Activated naive CD4-positive, alpha-beta T cell treated with Interleukin-2 at 50 U/mL for 16 hours (primary cell): ENCODE measurements at regions not wholly inside any gene's neighbourhood (a gene's known extent, or its start where the extent isn't known, plus 50 kb on each side); places are given as distances from the start of the nearest gene placed in this dataset.
"Not testable (repeated sequence)": the region's sequence is repeated elsewhere in the genome, so short reads cannot be mapped to it uniquely, and the experiment has no call there.

ENCODE experiments used
- DNase-seq: peaks from one replicate; pipeline ENCODE4 v3.0.0-alpha.2; 2020

GRCh38 chr1:227411066-227411465 lies 92.8 kb upstream of the CDC42BPA start:
- DNase-seq: no peak

GRCh38 chr1:227406332-227406731 lies 88.0 kb upstream of the CDC42BPA start:
- DNase-seq: not testable (repeated sequence)

- DNase-seq: no peak
These were observed 85.2 kb upstream of the CDC42BPA start for GRCh38 chr1:227403535-227403934.

GRCh38 chr1:227401562-227402342 lies 83.5 kb upstream of the CDC42BPA start:
- no peak for DNase-seq

DNA sequence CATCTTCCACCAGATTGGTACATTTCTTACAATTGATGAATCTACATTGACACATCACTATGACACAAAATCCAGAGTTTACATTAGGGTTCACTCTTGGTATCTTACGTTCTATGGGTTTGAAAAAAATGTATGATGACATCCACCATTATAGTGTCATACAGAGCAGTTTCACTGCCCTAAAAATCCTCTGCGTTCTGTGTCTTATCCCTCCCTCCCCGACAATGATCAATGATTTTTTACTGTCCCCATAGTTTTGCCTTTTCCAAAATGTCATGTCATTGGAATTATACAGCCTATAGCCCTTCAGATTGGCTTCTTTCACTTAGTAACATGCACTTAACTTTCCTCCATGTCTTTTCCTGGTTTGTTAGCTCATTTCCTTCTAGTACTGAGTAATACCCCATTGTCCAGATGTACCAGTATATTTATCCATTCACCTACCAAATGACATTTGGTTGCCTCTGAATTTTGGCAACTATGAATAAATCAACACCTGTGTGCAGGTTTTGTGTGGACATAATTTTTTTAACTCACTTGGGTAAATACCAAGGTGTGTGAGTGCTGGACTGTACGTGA lies 80.9 kb upstream of the CDC42BPA start:
- DNase-seq: no peak

DNA sequence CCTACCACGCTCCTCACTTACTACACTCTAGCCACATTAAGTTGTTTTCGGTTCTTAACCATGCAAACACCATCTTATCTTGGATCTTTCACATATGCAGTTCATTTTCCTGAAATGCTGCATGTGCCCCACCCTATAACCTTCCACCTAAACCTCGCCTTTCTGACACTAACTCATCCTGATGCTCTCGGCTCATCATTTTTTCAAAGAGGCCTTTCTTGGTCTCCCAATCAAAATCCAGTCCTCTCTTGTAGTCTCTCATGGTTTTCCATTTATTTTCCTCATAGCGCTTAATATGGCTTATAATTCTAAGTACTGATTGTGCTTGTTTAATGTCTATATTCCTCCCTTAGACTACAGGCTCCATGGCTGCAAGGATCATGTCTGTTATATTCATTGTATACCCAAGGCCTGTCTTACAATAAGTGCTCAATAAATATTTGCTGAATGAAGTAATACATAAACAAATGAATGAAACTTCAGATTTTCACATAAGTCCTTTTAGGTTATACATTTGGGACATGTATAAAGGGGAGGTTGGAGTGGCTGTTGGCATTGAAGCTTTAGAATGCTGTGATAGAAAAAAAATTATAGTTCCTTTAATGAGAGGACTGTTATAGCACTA lies 79.2 kb upstream of the CDC42BPA start:
- DNase-seq: no peak

DNA sequence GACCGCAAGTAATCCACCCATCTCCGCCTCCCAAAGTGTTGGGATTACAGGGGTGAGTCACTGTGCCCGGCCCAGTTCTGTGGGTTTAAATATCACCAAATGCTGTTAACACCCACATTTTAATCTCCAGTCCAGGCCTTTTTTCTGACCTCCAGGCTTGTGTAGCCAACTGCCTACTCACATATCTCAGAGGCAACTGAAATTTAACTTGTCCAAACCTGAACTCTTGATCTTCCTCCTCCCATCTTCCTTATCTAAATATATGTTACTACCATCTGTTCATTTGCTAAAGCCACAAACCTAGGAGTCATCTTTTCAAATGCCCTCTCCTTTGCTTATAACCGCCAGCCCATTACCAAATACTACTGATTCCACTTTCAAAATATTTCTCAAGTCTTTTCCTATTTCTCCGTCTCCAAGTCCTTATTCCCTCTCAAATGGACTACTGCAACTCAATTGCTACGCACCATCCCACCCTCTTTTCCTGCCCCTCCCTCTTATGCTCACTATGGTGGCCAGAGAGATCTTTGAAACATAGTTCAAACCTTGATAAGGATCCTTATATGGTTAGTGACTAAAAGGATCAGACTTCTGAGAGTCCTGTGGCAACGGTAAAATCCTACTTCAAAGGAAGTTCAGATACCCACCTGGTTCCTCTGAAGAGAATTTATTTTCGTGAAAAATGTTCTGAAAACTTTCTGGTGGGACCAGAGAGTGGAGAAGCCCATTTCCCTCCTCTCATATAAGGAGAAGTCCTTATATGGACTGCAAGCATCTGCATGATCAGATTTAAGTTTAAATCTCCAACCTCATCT lies 78.5 kb upstream of the CDC42BPA start:
- DNase-seq: no peak

DNA sequence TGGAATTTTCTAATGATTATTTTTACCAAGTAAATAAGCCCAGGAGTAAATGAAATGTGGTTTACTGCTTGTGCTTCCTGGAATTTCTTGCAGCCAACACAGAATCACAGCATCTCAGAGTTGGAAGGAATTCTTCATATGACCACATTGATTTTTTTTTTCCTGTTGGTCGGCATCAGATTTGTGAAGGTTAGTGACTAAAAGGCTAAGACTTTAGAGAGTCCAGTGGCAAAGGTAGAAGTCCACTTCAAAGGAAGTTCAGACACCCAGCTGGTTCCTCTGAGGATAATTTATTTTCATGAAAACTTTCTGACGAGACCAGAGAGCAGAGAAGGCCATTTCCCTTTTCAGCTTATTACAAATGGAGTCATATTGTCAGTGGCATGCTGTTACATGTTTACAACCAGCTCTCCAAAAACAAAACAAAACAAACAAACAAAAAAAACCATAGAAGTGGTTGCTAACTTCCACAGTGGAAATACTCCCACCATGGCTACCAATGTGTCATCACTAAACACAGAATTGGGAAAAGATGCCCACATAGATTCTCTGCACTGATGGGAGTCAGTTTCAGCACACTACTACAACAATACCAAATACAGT lies 77.2 kb upstream of the CDC42BPA start:
- no peak for DNase-seq

DNA sequence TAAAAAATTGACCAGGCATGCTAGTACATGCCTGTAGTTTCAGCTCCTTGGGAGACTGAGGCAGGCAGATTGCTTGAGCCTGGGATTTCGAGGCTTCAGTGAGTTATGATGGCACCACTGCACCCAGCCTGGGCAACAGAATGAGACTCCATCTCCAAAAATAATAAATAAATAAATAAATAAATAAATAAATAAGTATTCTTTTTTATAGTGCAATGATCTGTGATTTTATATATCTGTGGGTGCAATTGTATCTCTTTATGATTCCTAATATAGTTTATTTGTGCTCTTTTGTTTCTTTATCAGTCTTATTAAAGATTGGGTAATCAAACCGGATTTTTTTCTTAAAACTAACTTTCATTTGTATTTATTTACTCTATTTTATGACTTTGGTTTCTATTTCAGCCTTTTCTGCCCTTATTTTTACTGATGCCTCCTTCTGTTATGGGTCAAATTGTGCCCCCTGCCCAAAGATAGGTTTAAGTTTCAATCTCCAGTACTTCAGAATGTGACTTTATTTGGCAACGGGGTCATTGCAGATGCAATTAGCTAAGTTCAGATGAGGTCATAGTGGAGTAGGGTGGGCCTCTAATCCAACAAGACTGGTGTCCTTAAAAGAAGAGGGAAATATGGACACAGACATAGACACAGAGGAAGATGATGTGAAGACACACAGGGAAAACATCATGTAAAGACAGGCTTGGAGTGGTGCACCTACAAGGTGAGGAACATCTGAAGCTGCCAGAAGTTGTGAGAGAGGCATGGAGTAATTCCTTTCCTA lies 74.9 kb upstream of the CDC42BPA start:
- no peak for DNase-seq

DNA sequence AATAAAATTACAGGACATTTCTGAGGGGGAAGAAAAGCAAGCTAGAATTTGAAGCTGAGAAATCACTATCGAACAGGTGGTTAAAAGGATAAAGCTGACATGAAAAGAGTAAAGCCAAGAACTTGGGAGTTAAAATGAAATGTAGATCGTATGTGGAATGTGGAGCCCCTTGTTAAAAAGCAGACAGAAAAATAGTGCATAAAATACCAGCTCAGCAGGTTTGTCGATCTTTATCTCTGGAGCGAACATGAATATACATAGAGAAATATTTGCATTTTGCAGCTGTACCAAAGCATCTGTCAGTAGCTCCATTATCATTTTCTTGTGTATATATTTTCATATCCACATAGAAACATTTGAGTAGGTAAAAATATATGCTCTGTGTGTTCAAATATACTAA lies 73.6 kb upstream of the CDC42BPA start:
- DNase-seq: no peak

GRCh38 chr1:227391211-227391610 lies 72.9 kb upstream of the CDC42BPA start:
- no peak for DNase-seq

DNA sequence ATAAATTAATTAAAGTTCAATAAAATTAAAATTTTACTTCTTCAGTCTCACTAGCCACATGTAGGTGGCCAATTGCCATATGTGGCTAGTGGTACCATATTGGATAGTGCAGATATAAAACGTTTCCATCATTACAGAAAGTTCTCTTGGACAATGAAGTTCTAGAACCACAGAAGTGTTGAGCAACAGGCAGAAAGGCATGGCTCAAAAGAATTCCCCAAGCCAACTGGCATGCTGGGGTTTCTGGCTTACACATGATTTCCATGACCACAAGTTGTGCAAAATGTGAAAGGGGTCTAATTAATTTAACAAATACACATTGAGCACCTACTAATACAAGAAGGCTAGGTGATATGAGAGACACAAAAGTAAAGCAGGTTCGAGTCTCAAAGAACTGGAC lies 72.2 kb upstream of the CDC42BPA start:
- no peak for DNase-seq

- no peak for DNase-seq
These were observed 70.2 kb upstream of the CDC42BPA start for GRCh38 chr1:227388214-227389168.

- DNase-seq: no peak
These were observed 61.2 kb upstream of the CDC42BPA start for GRCh38 chr1:227379555-227379892.

GRCh38 chr1:227378871-227379554 lies 60.7 kb upstream of the CDC42BPA start:
- DNase-seq: no peak

GRCh38 chr1:227378181-227378580 lies 59.9 kb upstream of the CDC42BPA start:
- no peak for DNase-seq

- DNase-seq: no peak
These were observed 56.6 kb upstream of the CDC42BPA start for GRCh38 chr1:227374846-227375245.

GRCh38 chr1:227372726-227373130 lies 54.4 kb upstream of the CDC42BPA start:
- DNase-seq: no peak

DNA sequence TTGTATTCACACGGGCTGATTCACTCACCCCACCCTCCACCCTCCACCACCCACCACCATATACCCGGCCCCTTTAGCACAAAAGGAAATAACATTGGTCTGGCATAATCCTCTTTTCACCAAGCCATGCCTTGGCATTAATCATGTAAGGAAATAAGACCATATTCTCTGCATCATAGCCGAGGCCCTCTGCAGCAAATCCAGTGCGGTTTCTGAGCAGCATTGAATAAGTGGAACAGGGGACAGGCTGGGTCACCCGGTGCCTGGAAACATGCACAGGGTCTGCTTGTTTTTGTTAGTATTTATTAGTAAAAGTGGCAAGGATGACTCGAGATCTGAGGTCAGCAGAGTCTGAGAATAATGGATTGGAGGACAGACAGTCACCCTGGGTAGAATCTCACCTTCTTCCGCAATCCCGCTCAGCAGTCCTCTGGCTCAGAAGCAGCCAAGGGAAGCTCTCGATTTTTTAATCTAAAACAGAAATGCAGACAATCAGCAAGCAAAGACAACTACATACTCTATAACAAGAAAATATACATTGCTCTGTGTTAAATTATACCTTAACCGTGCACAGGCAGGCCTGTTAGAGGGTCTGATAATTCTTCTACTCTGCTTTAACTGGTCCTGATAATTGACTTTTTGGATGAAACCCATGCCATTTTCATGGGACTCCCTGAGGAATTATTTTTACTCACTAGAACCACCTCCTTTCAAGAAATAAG lies 52.4 kb upstream of the CDC42BPA start:
- DNase-seq: no peak
